ENCODE measurements at regions not wholly inside any gene's neighbourhood (a gene's known extent, or its start where the extent isn't known, plus 50 kb on each side); places are given as distances from the start of the nearest gene placed in this dataset.

DNA sequence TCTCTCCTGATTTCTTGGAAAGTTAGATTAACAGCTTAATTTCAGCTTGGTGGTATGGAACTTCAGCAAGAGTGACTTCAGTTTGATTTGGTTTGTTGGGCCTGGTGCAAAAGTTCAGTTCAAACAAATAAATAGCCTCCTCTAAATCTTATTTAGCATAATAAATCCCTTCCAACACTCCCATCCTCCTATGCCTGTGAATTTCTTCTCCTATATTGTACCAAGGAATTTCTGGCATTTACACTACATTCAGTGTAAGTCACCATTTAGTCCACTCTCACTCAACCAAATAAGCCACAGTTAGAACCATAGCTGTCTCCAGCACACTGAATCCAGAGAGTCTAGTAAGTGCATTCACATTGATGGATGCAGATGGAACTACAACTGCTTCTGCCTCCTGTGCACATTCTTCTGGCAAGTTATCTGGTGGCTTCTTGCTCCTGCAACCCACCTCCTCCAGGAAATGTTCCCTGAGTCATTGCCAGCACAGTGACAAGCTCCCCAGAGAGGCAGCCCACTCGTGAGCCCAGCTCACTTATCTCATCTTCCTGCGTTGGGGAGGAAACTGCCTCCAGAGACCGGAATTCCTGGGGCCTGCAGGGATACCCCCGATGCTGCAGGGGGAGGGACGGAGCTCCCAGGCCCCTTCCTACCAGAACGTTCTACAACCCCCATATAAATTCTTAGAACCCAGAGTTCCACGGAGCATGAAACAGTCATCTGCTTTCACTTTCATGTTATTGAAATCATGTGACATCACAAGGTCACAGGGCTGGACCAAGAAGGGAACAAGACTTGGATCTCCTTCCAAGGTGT is 318.3 kb downstream of the PHKB start:
- TF ChIP-seq EZH2 (IDR thresholded peaks at IDR 0.05; ENCODE audit: insufficient read depth, poor library complexity, severe bottlenecking) (no peak), EZH2phosphoT487 (IDR thresholded peaks at IDR 0.05; ENCODE audit: insufficient read depth, low read depth) (no peak)
